GM21381 (cell line): ENCODE measurements at regions not wholly inside any gene's neighbourhood (a gene's known extent, or its start where the extent isn't known, plus 50 kb on each side); places are given as distances from the start of the nearest gene placed in this dataset.

ENCODE experiments used
- ATAC-seq: cut with Tn5 transposase; IDR thresholded peaks from one replicate; pipeline ENCODE4 v1.9.1; 2021; ENCODE audit warnings: mild to moderate bottlenecking, moderate library complexity; ENCODE audit not compliant: unreplicated experiment

DNA sequence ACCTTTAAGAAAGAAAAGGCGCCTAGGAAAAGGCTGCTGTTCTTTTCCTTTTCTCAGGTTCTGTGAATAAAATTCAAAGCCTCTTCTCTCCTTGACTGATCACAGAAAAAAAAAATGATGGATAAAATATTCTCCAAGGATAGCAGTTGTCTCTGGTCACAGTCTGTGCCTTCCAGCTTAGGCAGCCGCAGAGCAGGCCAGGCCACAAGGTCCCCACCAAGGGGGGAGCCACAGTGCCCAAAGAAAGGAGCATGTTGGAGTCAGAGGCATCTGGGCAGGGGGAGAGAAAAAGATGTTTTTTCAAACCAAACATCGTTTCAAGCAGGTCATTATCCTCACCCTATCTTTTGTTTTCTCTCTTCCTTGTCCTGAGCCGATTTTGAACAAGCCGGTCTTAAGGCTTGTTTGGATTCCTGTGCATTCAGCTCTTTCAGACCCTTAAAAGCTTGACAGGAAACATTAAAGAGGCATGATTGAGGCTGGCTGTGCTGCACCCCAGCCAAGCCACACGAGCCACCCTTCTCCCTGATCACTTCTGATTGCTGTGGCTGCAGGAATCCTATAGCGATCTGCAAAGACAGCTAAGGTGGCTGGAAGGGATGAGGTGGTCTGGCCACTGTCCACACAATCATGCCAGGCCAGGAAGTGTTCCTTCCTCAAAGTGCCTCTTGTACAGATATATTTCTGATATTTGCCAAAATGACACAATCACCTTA lies 284.6 kb upstream of the TLE4 start:
- no peak for ATAC-seq

GRCh38 chr9:79287708-79288290 lies 284.0 kb upstream of the TLE4 start:
- ATAC-seq, result no peak

DNA sequence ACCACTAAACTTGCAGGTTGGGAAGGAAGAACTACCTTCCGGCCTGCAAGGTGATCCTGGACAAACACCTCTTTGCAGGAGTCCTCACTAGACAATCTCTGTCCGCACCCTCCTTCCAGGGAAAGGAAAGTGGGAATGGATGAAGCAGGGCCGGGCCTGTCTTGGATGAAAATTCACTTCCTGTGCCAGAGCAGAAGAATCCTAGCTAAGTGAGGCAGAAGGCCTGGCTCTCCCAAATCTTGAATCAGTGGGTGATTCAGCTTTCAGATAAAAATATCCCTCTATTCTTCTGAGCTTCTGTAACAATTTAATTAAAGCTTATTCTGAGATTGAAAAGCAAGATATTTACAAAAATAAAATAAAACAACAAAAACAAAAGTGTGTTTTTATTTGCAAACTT lies 281.9 kb upstream of the TLE4 start:
- ATAC-seq, result no peak

DNA sequence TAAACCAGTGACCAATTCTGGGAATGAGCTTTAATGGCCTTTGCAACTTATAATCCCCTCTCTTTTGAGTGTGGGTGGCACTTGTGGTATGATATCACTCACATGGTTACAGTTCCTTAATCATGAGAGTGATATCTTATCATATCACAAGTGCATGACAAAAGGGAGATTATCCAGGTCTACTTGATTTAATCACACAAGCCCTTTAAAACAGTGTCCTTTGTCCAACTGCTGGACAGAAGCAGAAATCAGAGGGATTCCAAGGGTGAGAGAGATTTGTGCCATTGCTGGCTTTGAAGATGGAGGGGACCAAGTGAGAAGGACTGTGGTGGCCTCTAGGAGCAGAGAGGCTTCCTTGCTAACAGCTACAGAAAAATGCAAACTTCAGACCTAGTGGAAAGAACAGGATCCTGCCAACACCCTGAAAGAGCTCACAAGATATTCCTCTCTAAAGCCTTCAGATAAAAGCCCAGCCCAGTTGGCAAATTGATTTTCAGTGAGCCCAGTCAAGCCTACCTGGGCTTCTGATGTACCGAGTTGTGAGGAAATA lies 279.0 kb upstream of the TLE4 start:
- no peak for ATAC-seq

DNA sequence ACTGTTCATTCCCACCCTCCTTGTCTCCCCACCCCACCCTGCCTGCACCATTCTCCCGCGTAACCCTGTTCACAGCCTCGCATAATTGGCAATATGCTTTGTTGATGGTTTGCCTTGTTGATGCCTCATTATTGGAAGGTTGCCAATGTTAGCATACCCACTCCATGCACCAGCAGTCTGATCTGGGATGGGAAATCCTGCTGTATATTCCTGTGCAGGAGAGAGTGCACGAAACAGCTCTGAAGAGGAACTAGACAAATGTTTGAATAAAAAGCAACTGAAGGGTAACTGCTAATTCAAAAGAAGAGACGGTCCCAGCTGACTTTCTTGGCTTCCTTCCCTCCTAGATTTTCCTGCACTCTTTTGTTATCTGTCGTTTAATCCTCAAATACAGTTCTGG lies 271.7 kb upstream of the TLE4 start:
- no peak for ATAC-seq

DNA sequence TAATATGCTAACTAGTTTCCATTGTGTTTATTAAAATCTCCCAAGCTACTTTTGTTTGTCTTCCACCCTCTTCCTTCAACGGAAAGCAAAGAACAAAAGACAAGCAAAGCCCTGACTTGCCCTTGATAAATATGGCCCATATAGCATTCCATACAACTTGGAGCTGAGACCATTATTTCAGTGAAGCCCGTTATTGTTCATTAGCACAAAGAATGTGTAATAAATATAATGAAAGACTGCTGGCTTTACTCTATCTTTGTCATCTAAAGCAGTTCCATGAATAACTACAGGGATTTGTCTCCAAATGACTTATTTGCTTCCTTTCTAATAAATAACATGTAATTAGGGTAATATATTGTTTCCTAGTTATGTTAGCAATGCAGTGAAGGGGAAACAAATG lies 270.7 kb upstream of the TLE4 start:
- ATAC-seq, result no peak

DNA sequence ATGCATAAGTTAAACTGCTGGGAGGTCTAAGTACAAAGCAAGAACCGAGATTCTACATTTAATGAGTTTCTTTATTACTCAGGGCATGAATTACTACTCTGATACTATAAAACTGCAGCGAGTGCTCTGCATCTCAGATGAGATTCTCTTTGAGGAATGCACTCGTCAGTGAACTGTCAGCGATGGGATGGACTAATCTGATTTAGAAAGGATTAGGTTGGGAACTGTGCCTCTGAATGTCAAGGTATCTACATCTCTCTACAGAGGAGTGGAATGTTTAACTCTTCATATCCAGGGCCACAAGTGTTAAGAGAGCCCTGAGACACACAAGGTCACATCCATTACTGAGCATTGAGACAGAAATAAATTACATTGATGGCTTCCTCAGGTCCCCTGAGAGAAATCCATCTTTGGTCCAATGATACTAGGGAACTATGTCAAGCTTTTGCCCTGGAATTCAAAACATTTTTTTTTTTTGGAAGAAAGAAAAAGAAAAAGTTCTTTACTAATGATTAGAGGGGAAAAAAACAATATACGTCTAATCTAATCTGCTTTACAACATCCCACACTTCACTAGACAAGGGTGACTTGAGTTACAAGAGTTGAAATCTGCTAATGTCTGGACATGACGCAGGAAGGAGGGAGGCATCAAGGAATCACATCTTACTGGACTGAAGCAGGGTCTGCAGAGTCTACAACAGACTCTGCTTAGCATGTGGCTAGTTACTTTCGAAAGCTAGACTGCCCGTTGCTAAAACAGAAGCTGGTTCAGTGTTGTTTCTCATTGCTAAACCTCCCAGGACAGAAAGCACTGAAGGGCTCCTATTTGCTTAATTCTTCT lies 270.0 kb upstream of the TLE4 start:
- no peak for ATAC-seq

DNA sequence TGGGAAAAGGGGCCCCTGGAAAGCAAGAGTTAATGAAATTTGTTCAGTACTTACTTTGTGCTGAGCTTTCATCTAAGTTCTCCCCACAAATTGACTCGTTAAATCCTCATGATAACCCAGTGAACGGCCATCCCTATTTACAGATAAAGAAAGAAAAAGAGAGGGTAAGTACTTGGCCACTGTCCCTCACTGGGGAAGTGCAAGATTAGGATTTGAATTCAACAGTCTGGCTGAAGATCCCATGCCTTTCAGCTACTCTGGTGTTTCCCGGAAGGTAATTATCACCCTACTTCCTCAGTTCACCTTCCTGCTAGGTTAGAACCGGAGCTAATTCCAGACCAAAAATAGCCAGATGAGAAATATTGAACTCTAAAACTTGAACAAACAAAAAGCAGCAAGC lies 269.2 kb upstream of the TLE4 start:
- no peak for ATAC-seq

DNA sequence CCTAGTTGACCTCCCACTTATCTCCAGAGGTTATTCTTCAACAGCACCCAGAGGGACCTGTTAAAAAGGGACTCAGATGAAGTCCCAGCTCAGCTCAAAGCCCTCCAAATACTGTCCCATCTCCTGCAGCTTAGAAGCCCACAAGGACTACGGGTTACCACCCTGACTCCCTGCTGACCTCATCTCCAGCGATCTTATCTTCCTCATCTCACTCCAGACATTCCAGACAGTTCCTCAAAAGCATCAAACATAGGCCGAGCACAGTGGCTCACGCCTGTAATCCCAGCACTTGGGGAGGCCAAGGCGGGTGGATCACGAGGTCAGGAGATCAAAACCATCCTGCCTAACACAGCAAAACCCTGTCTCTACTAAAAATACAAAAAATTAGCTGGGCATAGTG lies 263.8 kb upstream of the TLE4 start:
- ATAC-seq, result no peak

DNA sequence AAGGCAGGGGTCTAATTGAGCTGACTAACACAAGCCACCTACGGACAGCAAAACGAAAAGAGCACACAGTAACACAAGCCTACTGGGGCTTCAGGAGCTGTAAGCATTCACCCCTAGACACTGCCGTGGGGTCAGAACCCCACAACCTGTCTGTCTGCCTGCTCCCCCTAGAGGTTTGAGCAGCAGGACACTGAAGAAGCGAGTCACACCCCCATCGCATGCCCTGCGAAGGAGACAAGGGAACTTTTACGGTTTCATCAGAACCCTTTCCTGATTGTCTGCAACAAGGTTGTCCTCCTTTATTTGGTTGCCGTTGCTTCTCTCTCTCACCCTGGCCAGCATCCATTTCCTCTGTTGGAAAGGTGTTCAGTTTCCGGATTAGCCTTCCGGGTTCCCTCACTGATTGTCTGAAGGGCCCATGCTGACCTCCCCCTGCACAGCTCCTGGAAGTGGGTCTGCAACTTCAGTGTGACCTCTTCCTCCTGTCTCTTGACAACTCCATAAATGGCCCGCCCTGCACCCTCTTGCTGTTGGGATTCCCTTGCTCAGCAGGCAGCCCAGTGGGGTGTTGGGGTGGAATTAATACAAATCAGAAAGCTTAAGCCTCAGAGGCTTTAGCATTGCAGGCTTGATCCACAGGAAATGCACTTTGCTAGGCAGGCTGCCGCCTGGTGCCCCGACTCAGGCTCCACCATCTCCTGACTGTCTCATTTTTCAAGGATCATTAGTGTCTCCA lies 258.9 kb upstream of the TLE4 start:
- ATAC-seq, result no peak

- no peak for ATAC-seq
These were observed 246.3 kb upstream of the TLE4 start for GRCh38 chr9:79325501-79325900.

GRCh38 chr9:79329861-79330260 lies 241.9 kb upstream of the TLE4 start:
- no peak for ATAC-seq

DNA sequence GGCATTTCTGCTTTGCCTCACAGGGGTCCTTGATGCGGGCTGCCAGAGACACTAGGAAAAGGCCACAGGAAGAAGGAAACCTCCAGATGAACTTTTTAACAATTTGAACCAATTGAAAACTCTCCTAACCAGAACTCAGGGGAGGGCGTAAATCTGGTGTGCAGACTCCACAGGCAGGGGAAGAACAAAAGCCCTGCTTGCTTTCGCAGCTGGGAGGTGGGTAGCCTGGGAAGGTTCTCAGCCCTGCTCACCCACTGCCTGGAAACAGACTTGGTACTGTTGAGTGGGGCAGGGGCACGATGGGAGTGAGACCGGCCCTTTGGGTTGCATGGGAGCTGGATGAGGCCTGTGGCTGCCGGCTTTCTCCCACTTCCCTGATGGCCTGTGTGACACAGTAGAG lies 237.8 kb upstream of the TLE4 start:
- ATAC-seq, result no peak

DNA sequence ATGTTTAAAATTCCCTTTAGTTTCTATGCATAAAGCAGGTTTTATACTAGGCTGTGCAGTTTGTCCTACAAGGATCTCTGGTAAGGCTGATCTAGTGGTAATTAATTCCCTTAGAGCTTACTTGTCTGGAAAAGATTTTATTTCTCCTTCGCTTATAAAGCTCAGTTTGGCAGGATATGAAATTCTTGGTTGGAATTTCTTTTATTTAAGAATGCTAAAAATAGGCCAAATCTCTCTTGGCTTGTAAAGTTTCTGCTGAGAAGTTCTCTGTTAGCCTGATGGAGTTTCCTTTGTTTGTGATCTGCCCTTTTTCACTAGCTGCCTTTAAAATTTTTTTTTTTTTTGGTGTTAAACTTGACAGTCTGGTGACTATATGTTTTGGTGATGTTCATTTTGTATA lies 237.1 kb upstream of the TLE4 start:
- no peak for ATAC-seq

- no peak for ATAC-seq
These were observed 235.8 kb upstream of the TLE4 start for GRCh38 chr9:79335987-79336386.

- no peak for ATAC-seq
These were observed 230.2 kb upstream of the TLE4 start for GRCh38 chr9:79341561-79341960.

- ATAC-seq, result no peak
These were observed 225.3 kb upstream of the TLE4 start for GRCh38 chr9:79346350-79347020.

- ATAC-seq, result no peak
These were observed 219.4 kb upstream of the TLE4 start for GRCh38 chr9:79352322-79352721.

DNA sequence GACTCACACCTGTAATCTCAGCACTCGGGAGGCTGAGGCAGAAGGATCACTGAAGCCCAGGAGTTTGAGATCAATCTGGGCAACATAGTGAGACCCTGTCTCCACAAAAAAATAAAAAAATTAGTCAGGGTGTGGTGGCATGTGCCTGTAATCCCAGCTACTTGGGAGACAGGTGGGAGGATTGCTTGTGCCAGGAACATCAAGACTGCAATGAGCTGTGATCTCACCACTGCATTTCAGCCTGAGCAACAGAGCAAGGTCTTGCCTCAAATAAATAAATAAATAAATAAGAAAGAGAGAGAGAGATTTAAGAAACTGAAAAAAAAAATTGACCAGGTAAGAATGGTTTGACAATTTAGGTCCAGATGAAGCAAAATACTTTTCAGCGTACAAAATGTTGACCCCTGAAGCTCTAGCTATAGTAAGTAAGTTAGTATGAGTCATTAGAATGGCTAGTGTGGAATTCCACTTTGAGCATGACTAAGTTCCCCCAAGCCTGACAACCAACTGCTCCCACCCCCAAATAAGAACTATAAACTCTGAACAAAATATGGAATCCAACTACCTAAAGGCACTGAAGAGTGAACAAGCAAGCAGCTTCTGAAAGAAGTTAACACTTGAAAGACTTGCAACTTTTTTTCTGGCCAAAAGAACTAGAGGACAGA lies 217.8 kb upstream of the TLE4 start:
- ATAC-seq, result no peak

- no peak for ATAC-seq
These were observed 214.6 kb upstream of the TLE4 start for GRCh38 chr9:79357194-79357593.
